Tibial nerve (tissue), 4 donors: ENCODE measurements at regions not wholly inside any gene's neighbourhood (a gene's known extent, or its start where the extent isn't known, plus 50 kb on each side); places are given as distances from the start of the nearest gene placed in this dataset.

Experiments used
- DNase-seq, 2 donors: peaks; one replicate each; pipeline ENCODE4 v3.0.0-alpha.2; 2019; ENCODE audit warnings: low spot score in 2 of 2
- H3K27ac ChIP-seq, 4 donors: fragments of 200-600 bp; sonication (generic) in 3 of 4; one replicate each; pipeline ENCODE4 v1.5.1; 2017 to 2019; ENCODE audit warnings: mild to moderate bottlenecking in 1 of 4
- H3K27me3 ChIP-seq, 2 donors: fragments of 200-600 bp; sonication (generic) in 1 of 2; one replicate each; pipeline versions ENCODE4 v1.5.1 to v1.6.0; 2017 to 2019
- H3K36me3 ChIP-seq, 3 donors: fragments of 200-600 bp; sonication (generic); one replicate each; pipeline ENCODE4 v1.5.1; 2018 to 2019
- H3K4me1 ChIP-seq, 4 donors: fragments of 200-600 bp; sonication (generic) in 3 of 4; one replicate each; pipeline ENCODE4 v1.5.1; 2017 to 2019
- H3K4me3 ChIP-seq, 4 donors: fragments of 200-600 bp; sonication (generic) in 3 of 4; one replicate each; pipeline ENCODE4 v1.5.1; 2017 to 2019; ENCODE audit warnings: mild to moderate bottlenecking in 1 of 4, moderate library complexity in 1 of 4
- H3K9me3 ChIP-seq, 4 donors: fragments of 200-600 bp; sonication (generic) in 3 of 4; one replicate each; pipeline ENCODE4 v1.5.1; 2017 to 2019
- CTCF ChIP-seq, 5 experiments: fragments of 200-600 bp in 3 of 5; fragments of 450-650 bp in 2 of 5; sonication (generic) in 3 of 5; IDR thresholded peaks; one replicate each; pipeline ENCODE4 v1.5.1; 2016 to 2019; ENCODE audit warnings: antibody characterized with exemption in 5 of 5, mild to moderate bottlenecking in 3 of 5, moderate library complexity in 2 of 5
- EP300 ChIP-seq, 2 donors: sonication (generic); formaldehyde crosslinking; IDR thresholded peaks; one replicate each; pipeline ENCODE4 v1.6.1; 2017; ENCODE audit warnings: antibody characterized with exemption in 2 of 2, mild to moderate bottlenecking in 1 of 2
- POLR2A ChIP-seq, 2 donors: fragments of 450-650 bp; IDR thresholded peaks; one replicate each; pipeline ENCODE4 v1.6.1; 2017; ENCODE audit warnings: antibody characterized with exemption in 2 of 2, mild to moderate bottlenecking in 2 of 2, moderate library complexity in 2 of 2
- WGBS, 2 donors: methylation state at CpG; one replicate each; pipeline ENCODE4 v1.1.5; 2018; 5-methylcytosine and 5-hydroxymethylcytosine counted together

DNA sequence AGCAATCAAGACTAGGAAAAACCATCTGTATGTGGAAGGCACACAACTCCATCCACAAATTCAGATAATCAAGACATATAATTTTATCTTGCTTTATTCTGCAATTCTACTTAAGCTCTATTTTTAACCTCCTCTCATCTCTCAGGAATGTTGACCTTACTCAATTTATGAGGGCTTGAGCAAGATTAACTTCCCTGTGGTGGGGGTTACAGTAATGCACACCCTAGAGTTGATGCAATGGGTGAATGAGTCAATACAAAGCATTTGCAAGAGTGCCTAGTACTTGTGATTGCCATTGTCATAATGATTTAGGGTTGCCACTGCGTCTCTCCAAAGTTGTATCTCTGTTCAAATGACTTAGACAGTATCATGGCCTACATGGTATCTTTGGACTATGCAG is 1598.4 kb upstream of the TMEM132C start:
- no peaks in the 10 kb centered on the region for H3K36me3 ChIP-seq
- no peaks in the 10 kb centered on the region for H3K27me3 ChIP-seq
- DNase-seq, result no peak
- H3K27ac ChIP-seq, result peak overlapping the region in 2 of 4 donors; percentile 46 to 50
- no peaks in the 10 kb centered on the region for H3K9me3 ChIP-seq
- WGBS, 2 donors, result 95% methylated on average over 1 of the region's 1 CpG
- TF ChIP-seq POLR2A (IDR thresholded peaks at IDR 0.05) (no peak), EP300 (IDR thresholded peaks at IDR 0.05) (peak in 1 of 2 donors; percentile 67)
- H3K4me1 ChIP-seq, result peaks cover 0 to 8% (median 0%) of the 10 kb centered on the region in 4 donors
- H3K4me3 ChIP-seq, result no peak overlapping the region

GRCh38 chr12:126668961-126669360 is 1598.0 kb upstream of the TMEM132C start:
- no peak overlapping the region for H3K4me3 ChIP-seq
- peak overlapping the region in 1 of 4 donors; percentile 50 for H3K27ac ChIP-seq
- H3K4me1 ChIP-seq, result peaks cover 0 to 8% (median 0%) of the 10 kb centered on the region in 4 donors
- H3K27me3 ChIP-seq, result no peaks in the 10 kb centered on the region
- no peaks in the 10 kb centered on the region for H3K36me3 ChIP-seq
- WGBS, 2 donors, result 45 to 53% methylated on average over 2 of the region's 2 CpGs
- DNase-seq, result no peak
- TF ChIP-seq EP300 (IDR thresholded peaks at IDR 0.05), result no peak
- TF ChIP-seq POLR2A (IDR thresholded peaks at IDR 0.05), result no peak
- TF ChIP-seq CTCF (IDR thresholded peaks at IDR 0.05), result no peak
- H3K9me3 ChIP-seq, result no peaks in the 10 kb centered on the region

GRCh38 chr12:126676434-126676833 is 1590.5 kb upstream of the TMEM132C start:
- Histone ChIP-seq H3K27me3 (no peaks in the 10 kb centered on the region), H3K9me3 (no peaks in the 10 kb centered on the region), H3K4me1 (no peaks in the 10 kb centered on the region), H3K27ac (no peak overlapping the region), H3K36me3 (no peaks in the 10 kb centered on the region), H3K4me3 (no peak overlapping the region)
- DNase-seq, result no peak
- TF ChIP-seq POLR2A (IDR thresholded peaks at IDR 0.05), result no peak
- TF ChIP-seq CTCF (IDR thresholded peaks at IDR 0.05), result no peak
- no peak for TF ChIP-seq EP300 (IDR thresholded peaks at IDR 0.05)

- no peak for DNase-seq
- Histone ChIP-seq H3K27me3 (no peaks in the 10 kb centered on the region), H3K4me1 (no peaks in the 10 kb centered on the region), H3K9me3 (peaks cover 0 to 10% (median 0%) of the 10 kb centered on the region in 4 donors), H3K27ac (no peak overlapping the region), H3K4me3 (no peak overlapping the region), H3K36me3 (no peaks in the 10 kb centered on the region)
- TF ChIP-seq EP300 (IDR thresholded peaks at IDR 0.05), result no peak
- 58 to 76% methylated on average over 2 of the region's 2 CpGs for WGBS, 2 donors
Measured at GRCh38 chr12:126681676-126682075, 1585.3 kb upstream of the TMEM132C start.

GRCh38 chr12:126684703-126685102 is 1582.3 kb upstream of the TMEM132C start:
- 72 to 95% methylated on average over 1 of the region's 1 CpG for WGBS, 2 donors
- no peak for DNase-seq
- H3K27me3 ChIP-seq, result no peaks in the 10 kb centered on the region
- no peaks in the 10 kb centered on the region for H3K4me1 ChIP-seq
- no peak overlapping the region for H3K4me3 ChIP-seq
- H3K9me3 ChIP-seq, result peaks cover 0 to 14% (median 0%) of the 10 kb centered on the region in 4 donors
- H3K27ac ChIP-seq, result no peak overlapping the region
- TF ChIP-seq POLR2A (IDR thresholded peaks at IDR 0.05), result no peak
- H3K36me3 ChIP-seq, result no peaks in the 10 kb centered on the region

GRCh38 chr12:126685636-126686035 is 1581.3 kb upstream of the TMEM132C start:
- no peaks in the 10 kb centered on the region for H3K36me3 ChIP-seq
- DNase-seq, result no peak
- no peak overlapping the region for H3K4me3 ChIP-seq
- H3K27me3 ChIP-seq, result no peaks in the 10 kb centered on the region
- H3K4me1 ChIP-seq, result no peaks in the 10 kb centered on the region
- 35 to 36% methylated on average over 1 of the region's 1 CpG for WGBS, 2 donors
- peaks cover 0 to 14% (median 0%) of the 10 kb centered on the region in 4 donors for H3K9me3 ChIP-seq
- TF ChIP-seq POLR2A (IDR thresholded peaks at IDR 0.05) (no peak), CTCF (IDR thresholded peaks at IDR 0.05) (no peak), EP300 (IDR thresholded peaks at IDR 0.05) (no peak)
- H3K27ac ChIP-seq, result no peak overlapping the region

DNA sequence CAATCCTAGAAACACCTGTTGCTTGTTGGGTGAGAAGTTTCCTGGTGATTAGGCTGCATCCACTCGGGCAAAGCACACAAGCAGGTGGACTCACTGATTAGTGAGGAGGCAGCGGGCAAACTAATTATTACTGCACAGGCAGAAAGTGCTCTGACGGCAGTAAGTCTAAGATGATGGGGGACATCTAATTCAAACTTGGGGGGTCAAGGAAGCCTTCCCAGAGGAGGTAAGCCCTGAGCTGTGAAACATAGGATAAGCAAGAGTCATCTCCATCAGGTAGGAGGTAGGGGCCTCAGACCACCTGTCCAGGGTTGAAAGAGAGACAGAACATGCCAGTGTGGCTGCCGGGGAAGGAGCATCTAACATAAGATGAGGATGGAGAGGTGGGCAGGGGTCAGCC is 1578.4 kb upstream of the TMEM132C start:
- no peak for TF ChIP-seq EP300 (IDR thresholded peaks at IDR 0.05)
- TF ChIP-seq CTCF (IDR thresholded peaks at IDR 0.05), result no peak
- TF ChIP-seq POLR2A (IDR thresholded peaks at IDR 0.05), result no peak
- Histone ChIP-seq H3K36me3 (no peaks in the 10 kb centered on the region), H3K27ac (no peak overlapping the region), H3K4me3 (no peak overlapping the region), H3K27me3 (no peaks in the 10 kb centered on the region), H3K9me3 (peaks cover 0 to 10% (median 0%) of the 10 kb centered on the region in 4 donors), H3K4me1 (no peaks in the 10 kb centered on the region)
- 88 to 91% methylated on average over 4 of the region's 4 CpGs for WGBS, 2 donors
- DNase-seq, result no peak
